OCI-LY3 (cell line): ENCODE measurements at regions not wholly inside any gene's neighbourhood (a gene's known extent, or its start where the extent isn't known, plus 50 kb on each side); places are given as distances from the start of the nearest gene placed in this dataset.

Source experiments
- H2AFZ ChIP-seq: fragments of 200-600, 300-600 bp; shearing (Covaris generic); 2 replicates; pipeline ENCODE4 v1.6.0; 2014; ENCODE audit warnings: antibody characterized with exemption, low read depth, low read length
- H3K27ac ChIP-seq: fragments of 200-600, 300-600 bp; sonication (generic); 2 replicates; pipeline ENCODE4 v1.5.1; 2014; ENCODE audit warnings: mild to moderate bottlenecking, low read length, moderate library complexity, mixed read lengths
- H3K27me3 ChIP-seq: fragments of 200-600, 300-600 bp; sonication (generic); 2 replicates; pipeline ENCODE4 v1.6.1; 2014; ENCODE audit warnings: low read depth, low read length, mixed read lengths
- H3K36me3 ChIP-seq: fragments of 200-600, 300-600 bp; sonication (generic); replicated peaks from 2 replicates; pipeline ENCODE3; 2014; ENCODE audit warnings: low read depth, low read length, mixed read lengths
- H3K4me1 ChIP-seq: fragments of 300-600, 200-600 bp; sonication (generic); 2 replicates; pipeline ENCODE4 v1.6.1; 2014; ENCODE audit warnings: low read length, mixed read lengths
- H3K4me2 ChIP-seq: fragments of 200-600, 300-600 bp; sonication (generic); 2 replicates; pipeline ENCODE4 v1.6.1; 2014; ENCODE audit warnings: low read length, mixed read lengths
- H3K4me3 ChIP-seq: fragments of 300-600, 200-600 bp; sonication (generic); 2 replicates; pipeline ENCODE4 v1.5.1; 2014; ENCODE audit warnings: antibody characterized with exemption, mild to moderate bottlenecking, low read length, moderate library complexity
- H3K79me2 ChIP-seq: fragments of 300-600, 200-600 bp; shearing (Covaris generic); 2 replicates; pipeline ENCODE4 v1.6.1; 2014; ENCODE audit warnings: mild to moderate bottlenecking, low read length, mixed read lengths
- H3K9ac ChIP-seq: fragments of 300-600, 200-600 bp; shearing (Covaris generic); 2 replicates; pipeline ENCODE4 v1.6.0; 2014; ENCODE audit warnings: mild to moderate bottlenecking, low read length, moderate library complexity
- H3K9me3 ChIP-seq: fragments of 200-600, 300-600 bp; shearing (Covaris generic); 2 replicates; pipeline ENCODE4 v1.6.1; 2014; ENCODE audit warnings: low read length, mixed read lengths; ENCODE audit not compliant: insufficient read depth
- H4K20me1 ChIP-seq: fragments of 200-600, 300-600 bp; sonication (generic); 2 replicates; pipeline ENCODE4 v1.6.1; 2016; ENCODE audit warnings: low read length, mixed read lengths; ENCODE audit not compliant: insufficient read depth
- CTCF ChIP-seq: fragments of 200-600, 300-600 bp; sonication (generic); IDR thresholded peaks from 2 replicates; pipeline ENCODE4 v1.5.1; 2014; ENCODE audit warnings: antibody characterized with exemption, low read length, low read depth
- EZH2phosphoT487 ChIP-seq: fragments of 200-600 bp; shearing (Covaris generic); IDR thresholded peaks from 2 replicates; pipeline ENCODE4 v1.6.1; 2018; ENCODE audit warnings: antibody characterized with exemption, mixed run types, low read depth

- H3K79me2 ChIP-seq, result no peaks in the 10 kb centered on the region
- H3K27ac ChIP-seq, result no peak overlapping the region
- no peaks in the 10 kb centered on the region for H3K4me1 ChIP-seq
- TF ChIP-seq EZH2phosphoT487, result no peak
- no peak for TF ChIP-seq CTCF
- no peak overlapping the region for H3K4me2 ChIP-seq
- H4K20me1 ChIP-seq, result no peaks in the 10 kb centered on the region
- no peak overlapping the region for H3K9ac ChIP-seq
- H2AFZ ChIP-seq, result no peak overlapping the region
- H3K4me3 ChIP-seq, result no peak overlapping the region
- H3K27me3 ChIP-seq, result no peaks in the 10 kb centered on the region
- no peaks in the 10 kb centered on the region for H3K9me3 ChIP-seq
- no peaks in the 10 kb centered on the region for H3K36me3 ChIP-seq
These were observed 167.6 kb downstream of the NDUFA10 start for GRCh38 chr2:239857591-239857990.

GRCh38 chr2:239856620-239857285 lies 168.4 kb downstream of the NDUFA10 start:
- no peaks in the 10 kb centered on the region for H3K9me3 ChIP-seq
- no peaks in the 10 kb centered on the region for H3K27me3 ChIP-seq
- no peak overlapping the region for H3K4me2 ChIP-seq
- no peak overlapping the region for H2AFZ ChIP-seq
- H3K79me2 ChIP-seq, result no peaks in the 10 kb centered on the region
- H3K9ac ChIP-seq, result no peak overlapping the region
- no peak overlapping the region for H3K4me3 ChIP-seq
- no peaks in the 10 kb centered on the region for H3K36me3 ChIP-seq
- no peak for TF ChIP-seq EZH2phosphoT487
- no peak for TF ChIP-seq CTCF
- H3K4me1 ChIP-seq, result no peaks in the 10 kb centered on the region
- no peak overlapping the region for H3K27ac ChIP-seq
- H4K20me1 ChIP-seq, result no peaks in the 10 kb centered on the region

- H4K20me1 ChIP-seq, result no peaks in the 10 kb centered on the region
- H3K79me2 ChIP-seq, result no peaks in the 10 kb centered on the region
- no peaks in the 10 kb centered on the region for H3K4me1 ChIP-seq
- no peak overlapping the region for H3K9ac ChIP-seq
- no peak overlapping the region for H3K4me3 ChIP-seq
- TF ChIP-seq CTCF (no peak), EZH2phosphoT487 (no peak)
- no peaks in the 10 kb centered on the region for H3K27me3 ChIP-seq
- H3K27ac ChIP-seq, result no peak overlapping the region
- no peak overlapping the region for H2AFZ ChIP-seq
- H3K4me2 ChIP-seq, result no peak overlapping the region
- no peaks in the 10 kb centered on the region for H3K36me3 ChIP-seq
- no peaks in the 10 kb centered on the region for H3K9me3 ChIP-seq
These were observed 169.1 kb downstream of the NDUFA10 start for GRCh38 chr2:239855863-239856587.

- no peak overlapping the region for H3K27ac ChIP-seq
- no peaks in the 10 kb centered on the region for H3K27me3 ChIP-seq
- H3K79me2 ChIP-seq, result no peaks in the 10 kb centered on the region
- no peaks in the 10 kb centered on the region for H3K9me3 ChIP-seq
- H3K4me2 ChIP-seq, result no peak overlapping the region
- no peaks in the 10 kb centered on the region for H3K36me3 ChIP-seq
- no peak overlapping the region for H3K9ac ChIP-seq
- no peak overlapping the region for H2AFZ ChIP-seq
- no peak for TF ChIP-seq EZH2phosphoT487
- TF ChIP-seq CTCF, result no peak
- H4K20me1 ChIP-seq, result no peaks in the 10 kb centered on the region
- H3K4me3 ChIP-seq, result no peak overlapping the region
- no peaks in the 10 kb centered on the region for H3K4me1 ChIP-seq
These were observed 170.5 kb downstream of the NDUFA10 start for GRCh38 chr2:239854596-239854995.
